Ovary (tissue), 7 donors: ENCODE measurements at regions not wholly inside any gene's neighbourhood (a gene's known extent, or its start where the extent isn't known, plus 50 kb on each side); places are given as distances from the start of the nearest gene placed in this dataset.

Experiments
- DNase-seq, 5 donors: peaks; one replicate each; pipeline ENCODE4 v3.0.0-alpha.2; 2019 to 2020
- H3K27ac ChIP-seq, 2 donors: fragments of 200-600 bp; one replicate each; pipeline versions ENCODE4 v1.5.1 to v1.8.0; 2019 to 2022
- H3K27me3 ChIP-seq: fragments of 200-600 bp; one replicate; pipeline ENCODE4 v1.8.0; 2022
- H3K36me3 ChIP-seq: fragments of 200-600 bp; sonication (generic); one replicate; pipeline ENCODE4 v1.5.1; 2019
- H3K4me1 ChIP-seq: one replicate; pipeline ENCODE4 v1.8.1; 2013; ENCODE audit warnings: mild to moderate bottlenecking, moderate library complexity; ENCODE audit not compliant: insufficient read depth
- H3K4me3 ChIP-seq: fragments of 200-600 bp; sonication (generic); one replicate; pipeline ENCODE4 v1.5.1; 2017
- H3K9me3 ChIP-seq, 2 donors: fragments of 200-600 bp in 1 of 2; sonication (generic) in 1 of 2; one replicate each; pipeline versions ENCODE4 v1.5.1 to v1.8.1; 2013 to 2019; ENCODE audit warnings: mild to moderate bottlenecking in 1 of 2, moderate library complexity in 1 of 2
- CTCF ChIP-seq, 3 donors: fragments of 450-650 bp in 2 of 3; fragments of 200-600 bp in 1 of 3; IDR thresholded peaks; one replicate each; pipeline versions ENCODE4 v1.5.1 to v1.8.0; 2016 to 2022; ENCODE audit warnings: antibody characterized with exemption in 3 of 3, mild to moderate bottlenecking in 1 of 3
- EP300 ChIP-seq: sonication (generic); formaldehyde crosslinking; IDR thresholded peaks from one replicate; pipeline ENCODE4 v1.6.1; 2017; ENCODE audit warnings: antibody characterized with exemption
- POLR2A ChIP-seq: fragments of 450-650 bp; IDR thresholded peaks from one replicate; pipeline ENCODE4 v1.6.1; 2017; ENCODE audit warnings: antibody characterized with exemption, mild to moderate bottlenecking, moderate library complexity
- WGBS, 3 donors: extraction: QIAGEN DNeasy Blood & Tissue Kit in 1 of 3; methylation state at CpG; one replicate each; pipeline versions ENCODE4 v1.1.5 to v1.1.7; 2013 to 2017; 5-methylcytosine and 5-hydroxymethylcytosine counted together
- intact Hi-C, 4 donors: fragments of 100-400 bp; cut with DNase I; formaldehyde crosslinking; loops; one replicate each; pipeline versions ENCODE4 v1.11.0 to v1.15.1; 2022 to 2023
- donor health status: DM: no; HTN: no; CAD: no; lungs with moderate emphysema.
- donor health status: DM: no; HTN: no; CAD: no.
- donor health status: Bipolar disorder and iron deficiency.
- donor health status: DM: no; HTN: no; CAD: no.
- donor health status: DM: yes; HTN: yes; CAD: no.

GRCh38 chr20:33923740-33924139, 70.0 kb upstream of the RALY start:
- no peaks in the 10 kb centered on the region for H3K9me3 ChIP-seq
- no peak overlapping the region for H3K27ac ChIP-seq
- TF ChIP-seq EP300 (no peak), CTCF (IDR thresholded peaks at IDR 0.05) (no peak), POLR2A (no peak)
- H3K4me3 ChIP-seq: no peak overlapping the region
- intact Hi-C loops: no loop called here
- no peak for DNase-seq
- no peaks in the 10 kb centered on the region for H3K4me1 ChIP-seq
- WGBS, 3 donors: 60 to 83% (median 75%) methylated on average over 4 of the region's 4 CpGs
- H3K27me3 ChIP-seq: no peaks in the 10 kb centered on the region
- no peaks in the 10 kb centered on the region for H3K36me3 ChIP-seq

GRCh38 chr20:33925867-33926266, 67.8 kb upstream of the RALY start:
- 71 to 83% (median 82%) methylated on average over 2 of the region's 2 CpGs for WGBS, 3 donors
- no peaks in the 10 kb centered on the region for H3K9me3 ChIP-seq
- H3K36me3 ChIP-seq: no peaks in the 10 kb centered on the region
- no peak overlapping the region for H3K4me3 ChIP-seq
- no peak for TF ChIP-seq POLR2A
- no peak overlapping the region for H3K27ac ChIP-seq
- intact Hi-C loops: no loop called here
- no peaks in the 10 kb centered on the region for H3K4me1 ChIP-seq
- DNase-seq: no peak
- H3K27me3 ChIP-seq: no peaks in the 10 kb centered on the region

GRCh38 chr20:33926425-33926824, 67.3 kb upstream of the RALY start:
- TF ChIP-seq POLR2A (no peak), CTCF (IDR thresholded peaks at IDR 0.05) (no peak), EP300 (no peak)
- Histone ChIP-seq H3K27me3 (no peaks in the 10 kb centered on the region), H3K4me3 (no peak overlapping the region), H3K36me3 (no peaks in the 10 kb centered on the region), H3K9me3 (no peaks in the 10 kb centered on the region), H3K4me1 (no peaks in the 10 kb centered on the region), H3K27ac (no peak overlapping the region)
- intact Hi-C loops: no loop called here
- no peak for DNase-seq
- 88 to 93% (median 89%) methylated on average over 7 of the region's 7 CpGs for WGBS, 3 donors

GRCh38 chr20:33927724-33928123, 66.0 kb upstream of the RALY start:
- intact Hi-C loops: no loop called here
- 72 to 83% (median 77%) methylated on average over 5 of the region's 5 CpGs for WGBS, 3 donors
- Histone ChIP-seq H3K4me1 (no peaks in the 10 kb centered on the region), H3K27ac (no peak overlapping the region), H3K9me3 (no peaks in the 10 kb centered on the region), H3K4me3 (no peak overlapping the region), H3K36me3 (no peaks in the 10 kb centered on the region), H3K27me3 (no peaks in the 10 kb centered on the region)
- no peak for DNase-seq
- no peak for TF ChIP-seq EP300
- no peak for TF ChIP-seq POLR2A
- TF ChIP-seq CTCF (IDR thresholded peaks at IDR 0.05): no peak

- no peaks in the 10 kb centered on the region for H3K9me3 ChIP-seq
- no peak for DNase-seq
- TF ChIP-seq EP300: no peak
- TF ChIP-seq CTCF (IDR thresholded peaks at IDR 0.05): no peak
- no peak for TF ChIP-seq POLR2A
- H3K4me1 ChIP-seq: no peaks in the 10 kb centered on the region
- H3K36me3 ChIP-seq: no peaks in the 10 kb centered on the region
- no peaks in the 10 kb centered on the region for H3K27me3 ChIP-seq
- H3K27ac ChIP-seq: no peak overlapping the region
- no peak overlapping the region for H3K4me3 ChIP-seq
- intact Hi-C loops: no loop called here
- 47 to 54% (median 54%) methylated on average over 6 of the region's 6 CpGs for WGBS, 3 donors
Measured at GRCh38 chr20:33929917-33930316, 63.8 kb upstream of the RALY start.
